ENCODE measurements at regions not wholly inside any gene's neighbourhood (a gene's known extent, or its start where the extent isn't known, plus 50 kb on each side); places are given as distances from the start of the nearest gene placed in this dataset.

DNA sequence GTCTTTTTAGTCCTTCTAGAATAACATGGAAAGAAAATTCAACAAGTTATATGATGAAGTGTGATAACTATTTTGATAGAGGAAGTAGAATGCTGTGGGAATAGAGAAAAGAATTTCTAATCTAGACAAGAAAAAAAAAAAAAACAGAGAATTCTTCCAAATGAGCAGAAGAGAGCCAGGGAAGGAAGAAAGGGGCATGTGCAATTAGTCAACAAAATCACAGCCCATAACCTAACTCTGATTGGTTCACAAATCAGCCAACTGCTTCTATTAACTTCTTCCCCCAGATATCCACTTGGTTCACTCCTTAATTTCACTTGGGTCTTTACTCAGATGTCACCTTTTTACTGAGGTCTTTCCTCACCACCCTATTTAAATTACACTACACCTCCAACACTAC lies 69.5 kb downstream of the BTG1 start:
- TF ChIP-seq, protein P1, sequence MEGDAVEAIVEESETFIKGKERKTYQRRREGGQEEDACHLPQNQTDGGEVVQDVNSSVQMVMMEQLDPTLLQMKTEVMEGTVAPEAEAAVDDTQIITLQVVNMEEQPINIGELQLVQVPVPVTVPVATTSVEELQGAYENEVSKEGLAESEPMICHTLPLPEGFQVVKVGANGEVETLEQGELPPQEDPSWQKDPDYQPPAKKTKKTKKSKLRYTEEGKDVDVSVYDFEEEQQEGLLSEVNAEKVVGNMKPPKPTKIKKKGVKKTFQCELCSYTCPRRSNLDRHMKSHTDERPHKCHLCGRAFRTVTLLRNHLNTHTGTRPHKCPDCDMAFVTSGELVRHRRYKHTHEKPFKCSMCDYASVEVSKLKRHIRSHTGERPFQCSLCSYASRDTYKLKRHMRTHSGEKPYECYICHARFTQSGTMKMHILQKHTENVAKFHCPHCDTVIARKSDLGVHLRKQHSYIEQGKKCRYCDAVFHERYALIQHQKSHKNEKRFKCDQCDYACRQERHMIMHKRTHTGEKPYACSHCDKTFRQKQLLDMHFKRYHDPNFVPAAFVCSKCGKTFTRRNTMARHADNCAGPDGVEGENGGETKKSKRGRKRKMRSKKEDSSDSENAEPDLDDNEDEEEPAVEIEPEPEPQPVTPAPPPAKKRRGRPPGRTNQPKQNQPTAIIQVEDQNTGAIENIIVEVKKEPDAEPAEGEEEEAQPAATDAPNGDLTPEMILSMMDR (IDR thresholded peaks at IDR 0.05; ENCODE audit: low read depth, low read length): no peak
- TF ChIP-seq, protein P2, sequence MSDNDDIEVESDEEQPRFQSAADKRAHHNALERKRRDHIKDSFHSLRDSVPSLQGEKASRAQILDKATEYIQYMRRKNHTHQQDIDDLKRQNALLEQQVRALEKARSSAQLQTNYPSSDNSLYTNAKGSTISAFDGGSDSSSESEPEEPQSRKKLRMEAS (IDR thresholded peaks at IDR 0.05; ENCODE audit: low read depth, low read length): no peak
- TF ChIP-seq POLR2A (IDR thresholded peaks at IDR 0.05; ENCODE audit: extremely low read depth, insufficient read length) (no peak), MYC (IDR thresholded peaks at IDR 0.05; ENCODE audit: low read depth, low read length) (no peak)
